HCT116 (cell line): ENCODE measurements at regions not wholly inside any gene's neighbourhood (a gene's known extent, or its start where the extent isn't known, plus 50 kb on each side); places are given as distances from the start of the nearest gene placed in this dataset.

Experiments
- ATAC-seq: fragments of 200-7000 bp; cut with Tn5 transposase; 2 replicates; pipeline ENCODE4 v1.9.1; 2020; ENCODE audit warnings: mild to moderate bottlenecking, moderate library complexity
- BruUV-seq: library from RNA; stranded (reverse); fragments of 400-500 nt; replicated peaks from 2 replicates; lab custom pipeline; 2021; lab: Mats Ljungman, UMichigan
- CTCF ChIA-PET: fragments of 300-600 bp; sonication (Branson Sonifier 250); formaldehyde crosslinking; loops from one replicate; lab custom pipeline; 2021; ENCODE audit warnings: antibody characterized with exemption; lab: Charles Lee
- POLR2A ChIA-PET: fragments of 300-600, 350-600 bp; sonication (Branson Sonifier 250); formaldehyde crosslinking; loops from one replicate; lab custom pipeline; 2021; ENCODE audit warnings: antibody characterized with exemption; lab: Charles Lee
- RAD21 ChIA-PET, 2 experiments: fragments of 300-600 bp; sonication (Branson Sonifier 250); formaldehyde crosslinking; loops; one replicate each; lab custom pipeline; 2023; ENCODE audit warnings: low total read pairs in 2 of 2; ENCODE audit not compliant: uncharacterized antibody in 2 of 2, unreplicated experiment in 2 of 2, low non-redundant PET in 1 of 2; lab: Charles Lee
- DNase-seq: peaks from one replicate; pipeline ENCODE4 v3.0.0-alpha.2; 2010; ENCODE audit warnings: low read depth, low spot score
- H2AFZ ChIP-seq: fragments of 200-600 bp; shearing (Covaris generic), sonication (generic); 2 replicates; pipeline ENCODE4 v1.6.1; 2017; ENCODE audit warnings: low read depth, mixed run types, mixed read lengths, antibody characterized with exemption, low read length; ENCODE audit not compliant: poor library complexity, severe bottlenecking
- H3K27ac ChIP-seq: 2 replicates; pipeline ENCODE4 v1.5.1; 2012; ENCODE audit warnings: low read depth, low read length
- H3K27me3 ChIP-seq: fragments of 200-600 bp; sonication (generic); 2 replicates; pipeline ENCODE4 v1.6.1; 2016; ENCODE audit warnings: mixed run types, low read length, mixed read lengths; ENCODE audit not compliant: insufficient read depth
- H3K36me3 ChIP-seq, 2 experiments: fragments of 200-500 bp in 1 of 2; fragments of 200-600 bp in 1 of 2; sonication (Bioruptor generic) in 1 of 2; sonication (generic) in 1 of 2; 2 replicates each; pipeline versions ENCODE4 v1.5.1 to v1.6.1; 2014 to 2016; ENCODE audit warnings: low read length in 2 of 2, inconsistent platforms in 1 of 2, mixed read lengths in 1 of 2, mixed run types in 1 of 2; ENCODE audit not compliant: insufficient read depth in 2 of 2, control insufficient read depth in 1 of 2
- H3K4me1 ChIP-seq, 2 experiments: fragments of 200-600 bp in 1 of 2; sonication (generic) in 1 of 2; 2 replicates each; pipeline versions ENCODE4 v1.5.1 to v1.6.1; 2012 to 2017; ENCODE audit warnings: low read length in 2 of 2, inconsistent platforms in 1 of 2, mild to moderate bottlenecking in 1 of 2, mixed read lengths in 1 of 2, mixed run types in 1 of 2, moderate library complexity in 1 of 2; ENCODE audit not compliant: insufficient read depth in 2 of 2, control insufficient read depth in 1 of 2
- H3K4me2 ChIP-seq: fragments of 200-600 bp; sonication (generic); 2 replicates; pipeline ENCODE4 v1.6.1; 2017; ENCODE audit warnings: mixed run types, low read length, mixed read lengths
- H3K4me3 ChIP-seq, 2 experiments: fragments of 200-600 bp in 1 of 2; sonication (generic) in 1 of 2; replicated peaks in 1 of 2; 2 replicates each; pipeline ENCODE4 v1.5.1; 2011 to 2016; ENCODE audit warnings: low read length in 2 of 2, control low read depth in 1 of 2, low read depth in 1 of 2, mild to moderate bottlenecking in 1 of 2, mixed read lengths in 1 of 2, mixed run types in 1 of 2
- H3K79me2 ChIP-seq: fragments of 200-600 bp; sonication (generic); 2 replicates; pipeline ENCODE4 v1.6.1; 2017; ENCODE audit warnings: mild to moderate bottlenecking, mixed run types, low read length, moderate library complexity, mixed read lengths; ENCODE audit not compliant: insufficient read depth
- H3K9ac ChIP-seq: fragments of 200-600 bp; sonication (generic); 2 replicates; pipeline ENCODE4 v1.6.1; 2016; ENCODE audit warnings: low read length, mixed read lengths
- H3K9me2 ChIP-seq: fragments of 200-600 bp; sonication (generic), shearing (Covaris generic); 2 replicates; pipeline ENCODE4 v1.6.1; 2017; ENCODE audit warnings: mixed run types, mild to moderate bottlenecking, moderate library complexity; ENCODE audit not compliant: insufficient read depth
- H3K9me3 ChIP-seq, 2 experiments: fragments of 200-500 bp in 1 of 2; fragments of 200-600 bp in 1 of 2; sonication (Bioruptor generic) in 1 of 2; sonication (generic) in 1 of 2; 2 replicates each; pipeline ENCODE4 v1.6.1; 2014 to 2017; ENCODE audit warnings: low read length in 2 of 2, mixed read lengths in 2 of 2, inconsistent platforms in 1 of 2, low read depth in 1 of 2, mild to moderate bottlenecking in 1 of 2, mixed run types in 1 of 2, moderate library complexity in 1 of 2; ENCODE audit not compliant: control insufficient read depth in 1 of 2, insufficient read depth in 1 of 2
- H4K20me1 ChIP-seq: fragments of 200-600 bp; sonication (generic), shearing (Covaris generic); 2 replicates; pipeline ENCODE4 v1.6.1; 2017; ENCODE audit warnings: mixed run types, mild to moderate bottlenecking, moderate library complexity; ENCODE audit not compliant: insufficient read depth
- EGR1 ChIP-seq: IDR thresholded peaks from 2 replicates; pipeline ENCODE4 v1.6.1; 2012; ENCODE audit warnings: low read depth
- EZH2 ChIP-seq: fragments of 200-600 bp; sonication (generic); IDR thresholded peaks from 2 replicates; pipeline ENCODE4 v1.6.1; 2017; ENCODE audit warnings: antibody characterized with exemption, mixed run types
- EZH2phosphoT487 ChIP-seq: fragments of 200-600 bp; IDR thresholded peaks from 2 replicates; pipeline ENCODE4 v1.6.1; 2018; ENCODE audit warnings: antibody characterized with exemption, borderline replicate concordance
- FOSL1 ChIP-seq: IDR thresholded peaks from 2 replicates; pipeline ENCODE4 v1.6.1; 2012; ENCODE audit warnings: low read depth
- JUND ChIP-seq: IDR thresholded peaks from 2 replicates; pipeline ENCODE4 v1.6.1; 2012
- POLR2A ChIP-seq: IDR thresholded peaks from 2 replicates; pipeline ENCODE4 v1.7.0; 2011; ENCODE audit warnings: borderline replicate concordance; ENCODE audit not compliant: insufficient read depth, insufficient read length; ENCODE audit errors: extremely low read depth
- POLR2AphosphoS5 ChIP-seq: IDR thresholded peaks from 2 replicates; pipeline ENCODE4 v1.6.1; 2011; ENCODE audit warnings: mild to moderate bottlenecking, low read depth, low read length, moderate library complexity
- RAD21 ChIP-seq: IDR thresholded peaks from 2 replicates; pipeline ENCODE4 v1.6.1; 2012; ENCODE audit warnings: low read depth, mild to moderate bottlenecking
- REST ChIP-seq: IDR thresholded peaks from 2 replicates; pipeline ENCODE4 v1.6.1; 2012; ENCODE audit warnings: low read depth
- SP1 ChIP-seq: IDR thresholded peaks from 2 replicates; pipeline ENCODE4 v1.6.1; 2012; ENCODE audit warnings: low read depth
- SRF ChIP-seq: IDR thresholded peaks from 2 replicates; pipeline ENCODE4 v1.6.1; 2012; ENCODE audit warnings: low read depth
- TCF7L2 ChIP-seq: IDR thresholded peaks from 2 replicates; pipeline ENCODE4 v1.7.0; 2011; ENCODE audit warnings: borderline replicate concordance, inconsistent platforms; ENCODE audit not compliant: insufficient read depth, insufficient read length; ENCODE audit errors: extremely low read depth
- ZBTB33 ChIP-seq: IDR thresholded peaks from 2 replicates; pipeline ENCODE4 v1.6.1; 2011; ENCODE audit warnings: mild to moderate bottlenecking, low read length, moderate library complexity; ENCODE audit not compliant: insufficient replicate concordance; ENCODE audit errors: extremely low read depth
- intact Hi-C: fragments of 100-400 bp; cut with micrococcal nuclease; formaldehyde crosslinking; loops from 2 replicates; pipeline ENCODE4 v1.10.0; 2022

- TF ChIP-seq RAD21 (no peak), FOSL1 (no peak), EZH2 (no peak), POLR2A (no peak)
These were observed 321.7 kb downstream of the DHX15 start (continued) for GRCh38 chr4:24262616-24263015.

- H3K4me3 ChIP-seq, result no peak overlapping the region
- no peak overlapping the region for H3K9ac ChIP-seq
- H3K9me2 ChIP-seq, result no peaks in the 10 kb centered on the region
These were observed 322.3 kb downstream of the DHX15 start for GRCh38 chr4:24262084-24262483.

GRCh38 chr4:24260923-24261564 is 323.3 kb downstream of the DHX15 start:
- RAD21 ChIA-PET, result no interaction called here
- Histone ChIP-seq H3K27me3 (no peaks in the 10 kb centered on the region), H3K9ac (no peak overlapping the region), H3K36me3 (no peaks in the 10 kb centered on the region), H3K9me3 (no peaks in the 10 kb centered on the region; a peak in 1 of 4 replicates), H3K4me3 (no peak overlapping the region), H3K79me2 (no peaks in the 10 kb centered on the region), H3K4me2 (no peak overlapping the region), H3K9me2 (no peaks in the 10 kb centered on the region), H2AFZ (no peak overlapping the region), H4K20me1 (no peaks in the 10 kb centered on the region), H3K27ac (no peak overlapping the region), H3K4me1 (no peaks in the 10 kb centered on the region)
- BruUV-seq, result no TSS peak
- ATAC-seq, result no peak
- CTCF ChIA-PET, result no interaction called here
- intact Hi-C loops, result no loop called here
- POLR2A ChIA-PET, result no interaction called here
- no peak for DNase-seq
- TF ChIP-seq EZH2phosphoT487 (no peak), POLR2A (no peak), SRF (no peak), EZH2 (no peak), TCF7L2 (no peak), EGR1 (no peak), JUND (no peak), ZBTB33 (no peak), REST (no peak)

More at GRCh38 chr4:24262084-24262483, 322.3 kb downstream of the DHX15 start:
- no peaks in the 10 kb centered on the region for H3K27me3 ChIP-seq
- no peak for DNase-seq
- no peaks in the 10 kb centered on the region for H3K4me1 ChIP-seq
- no peak overlapping the region for H2AFZ ChIP-seq
- intact Hi-C loops, result no loop called here
- RAD21 ChIA-PET, result no interaction called here
- no TSS peak for BruUV-seq
- no peak overlapping the region for H3K4me2 ChIP-seq
- CTCF ChIA-PET, result no interaction called here
- ATAC-seq, result no peak
- H4K20me1 ChIP-seq, result no peaks in the 10 kb centered on the region
- TF ChIP-seq SP1, result no peak
- TF ChIP-seq FOSL1, result no peak
- TF ChIP-seq POLR2AphosphoS5, result no peak
- no peak for TF ChIP-seq EGR1
- no peaks in the 10 kb centered on the region for H3K36me3 ChIP-seq
- POLR2A ChIA-PET, result no interaction called here
- H3K9me3 ChIP-seq, result no peaks in the 10 kb centered on the region; a peak in 1 of 4 replicates
- no peaks in the 10 kb centered on the region for H3K79me2 ChIP-seq
- no peak overlapping the region for H3K27ac ChIP-seq
